ENCODE measurements at regions not wholly inside any gene's neighbourhood (a gene's known extent, or its start where the extent isn't known, plus 50 kb on each side); places are given as distances from the start of the nearest gene placed in this dataset.

- no peak overlapping the region for H3K4me2 ChIP-seq (ENCODE audit: low read length)
- no peak overlapping the region for H3K9ac ChIP-seq (ENCODE audit: low read length)
- TF ChIP-seq CTCF (IDR thresholded peaks at IDR 0.05; ENCODE audit: poor library complexity, severe bottlenecking) (no peak), TAF1 (IDR thresholded peaks at IDR 0.05; ENCODE audit: low read depth) (no peak), SMC3 (conservative IDR thresholded peaks at IDR 0.05; ENCODE audit: poor library complexity) (no peak), POLR2AphosphoS5 (IDR thresholded peaks at IDR 0.05) (no peak), MXI1 (conservative IDR thresholded peaks at IDR 0.05; ENCODE audit: poor library complexity, severe bottlenecking) (no peak)
- H3K9me3 ChIP-seq (ENCODE audit: low read length) = no peaks in the 10 kb centered on the region
- H3K4me3 ChIP-seq (ENCODE audit: low read length) = no peak overlapping the region
- no peak overlapping the region for H2AFZ ChIP-seq (ENCODE audit: low read depth, low read length)
- H3K36me3 ChIP-seq (ENCODE audit: insufficient read depth, low read length) = no peaks in the 10 kb centered on the region
- H3K27ac ChIP-seq (ENCODE audit: low read length) = no peak overlapping the region
- H4K20me1 ChIP-seq (ENCODE audit: insufficient read depth) = no peaks in the 10 kb centered on the region
- H3K79me2 ChIP-seq (replicated peaks; ENCODE audit: insufficient read depth, low read length) = no peaks in the 10 kb centered on the region
- no peaks in the 10 kb centered on the region for H3K27me3 ChIP-seq (ENCODE audit: insufficient read depth, low read depth, low read length)
- H3K9me2 ChIP-seq (ENCODE audit: insufficient read depth, low read length) = no peaks in the 10 kb centered on the region
- no peaks in the 10 kb centered on the region for H3F3A ChIP-seq (ENCODE audit: insufficient read depth, low read length, poor library complexity, severe bottlenecking)
Measured at GRCh38 chr12:23434154-23434553, 515.3 kb downstream of the SOX5 start.

- no peak overlapping the region for H3K27ac ChIP-seq (ENCODE audit: low read length)
- no peak for TF ChIP-seq TAF1 (IDR thresholded peaks at IDR 0.05; ENCODE audit: low read depth)
- no peak for TF ChIP-seq EZH2 (IDR thresholded peaks at IDR 0.05; ENCODE audit: borderline replicate concordance, insufficient read depth, low read length, poor library complexity, severe bottlenecking)
- TF ChIP-seq RAD21 (conservative IDR thresholded peaks at IDR 0.05) = no peak
- no peak for TF ChIP-seq REST (IDR thresholded peaks at IDR 0.05; ENCODE audit: borderline replicate concordance)
- TF ChIP-seq POLR2AphosphoS5 (IDR thresholded peaks at IDR 0.05) = no peak
- TF ChIP-seq MXI1 (conservative IDR thresholded peaks at IDR 0.05; ENCODE audit: poor library complexity, severe bottlenecking) = no peak
- no peak for TF ChIP-seq SMC3 (conservative IDR thresholded peaks at IDR 0.05; ENCODE audit: poor library complexity)
- H3K4me3 ChIP-seq (ENCODE audit: low read length) = no peak overlapping the region
- no peaks in the 10 kb centered on the region for H3K36me3 ChIP-seq (ENCODE audit: insufficient read depth, low read length)
- H4K20me1 ChIP-seq (ENCODE audit: insufficient read depth) = no peaks in the 10 kb centered on the region
- no peaks in the 10 kb centered on the region for H3K9me3 ChIP-seq (ENCODE audit: low read length)
- H3K27me3 ChIP-seq (ENCODE audit: insufficient read depth, low read depth, low read length) = no peaks in the 10 kb centered on the region
- no peak overlapping the region for H2AFZ ChIP-seq (ENCODE audit: low read depth, low read length)
- H3K4me2 ChIP-seq (ENCODE audit: low read length) = no peak overlapping the region
- H3F3A ChIP-seq (ENCODE audit: insufficient read depth, low read length, poor library complexity, severe bottlenecking) = no peaks in the 10 kb centered on the region
- no peak overlapping the region for H3K9ac ChIP-seq (ENCODE audit: low read length)
- H3K79me2 ChIP-seq (replicated peaks; ENCODE audit: insufficient read depth, low read length) = no peaks in the 10 kb centered on the region
- no peaks in the 10 kb centered on the region for H3K9me2 ChIP-seq (ENCODE audit: insufficient read depth, low read length)
Measured at GRCh38 chr12:23446746-23447145, 502.7 kb downstream of the SOX5 start.

- H3K36me3 ChIP-seq (ENCODE audit: insufficient read depth, low read length) = no peaks in the 10 kb centered on the region
- no peak overlapping the region for H2AFZ ChIP-seq (ENCODE audit: low read depth, low read length)
- H3K9me2 ChIP-seq (ENCODE audit: insufficient read depth, low read length) = no peaks in the 10 kb centered on the region
- no peak overlapping the region for H3K9ac ChIP-seq (ENCODE audit: low read length)
- H3K9me3 ChIP-seq (ENCODE audit: low read length) = no peaks in the 10 kb centered on the region
- no peak for TF ChIP-seq RAD21 (conservative IDR thresholded peaks at IDR 0.05)
- TF ChIP-seq TAF1 (IDR thresholded peaks at IDR 0.05; ENCODE audit: low read depth) = no peak
- no peak for TF ChIP-seq EZH2 (IDR thresholded peaks at IDR 0.05; ENCODE audit: borderline replicate concordance, insufficient read depth, low read length, poor library complexity, severe bottlenecking)
- no peak for TF ChIP-seq POLR2AphosphoS5 (IDR thresholded peaks at IDR 0.05)
- TF ChIP-seq SMC3 (conservative IDR thresholded peaks at IDR 0.05; ENCODE audit: poor library complexity) = no peak
- TF ChIP-seq REST (IDR thresholded peaks at IDR 0.05; ENCODE audit: borderline replicate concordance) = no peak
- no peak for TF ChIP-seq MXI1 (conservative IDR thresholded peaks at IDR 0.05; ENCODE audit: poor library complexity, severe bottlenecking)
- TF ChIP-seq CTCF (IDR thresholded peaks at IDR 0.05; ENCODE audit: poor library complexity, severe bottlenecking) = no peak
- no peak for TF ChIP-seq EP300 (conservative IDR thresholded peaks at IDR 0.05; ENCODE audit: poor library complexity, severe bottlenecking)
- H3K79me2 ChIP-seq (replicated peaks; ENCODE audit: insufficient read depth, low read length) = no peaks in the 10 kb centered on the region
- no peak overlapping the region for H3K4me3 ChIP-seq (ENCODE audit: low read length)
- no peaks in the 10 kb centered on the region for H3F3A ChIP-seq (ENCODE audit: insufficient read depth, low read length, poor library complexity, severe bottlenecking)
- no peak overlapping the region for H3K4me2 ChIP-seq (ENCODE audit: low read length)
- H4K20me1 ChIP-seq (ENCODE audit: insufficient read depth) = no peaks in the 10 kb centered on the region
- no peaks in the 10 kb centered on the region for H3K27me3 ChIP-seq (ENCODE audit: insufficient read depth, low read depth, low read length)
- H3K27ac ChIP-seq (ENCODE audit: low read length) = no peak overlapping the region
Measured at GRCh38 chr12:23450810-23451209, 498.7 kb downstream of the SOX5 start.

Data from neural cell (in vitro differentiated cells).